Upper lobe of left lung (tissue), 6 donors: ENCODE measurements at regions not wholly inside any gene's neighbourhood (a gene's known extent, or its start where the extent isn't known, plus 50 kb on each side); places are given as distances from the start of the nearest gene placed in this dataset.

Experiments
- ATAC-seq, 2 donors: fragments of 200-7000 bp; cut with Tn5 transposase; one replicate each; pipeline ENCODE4 v1.9.1; 2022; ENCODE audit warnings: mild to moderate bottlenecking in 2 of 2, moderate library complexity in 2 of 2; ENCODE audit not compliant: low FRiP score in 2 of 2
- DNase-seq, 2 donors: peaks; one replicate each; pipeline ENCODE4 v3.0.0-alpha.2; 2019 to 2020
- H3K27ac ChIP-seq, 4 donors: fragments of 200-600 bp; sonication (generic); one replicate each; pipeline ENCODE4 v1.5.1; 2016 to 2019
- H3K27me3 ChIP-seq, 4 donors: fragments of 200-600 bp; sonication (generic); one replicate each; pipeline ENCODE4 v1.5.1; 2017 to 2019
- H3K36me3 ChIP-seq, 4 donors: fragments of 200-600 bp; sonication (generic); one replicate each; pipeline ENCODE4 v1.5.1; 2016 to 2019
- H3K4me1 ChIP-seq, 4 donors: fragments of 200-600 bp; sonication (generic); one replicate each; pipeline ENCODE4 v1.5.1; 2018 to 2019
- H3K4me3 ChIP-seq, 4 donors: fragments of 200-600 bp; sonication (generic); one replicate each; pipeline ENCODE4 v1.5.1; 2017 to 2019; ENCODE audit warnings: mild to moderate bottlenecking in 2 of 4, moderate library complexity in 1 of 4
- H3K9me3 ChIP-seq, 4 donors: fragments of 200-600 bp; sonication (generic); one replicate each; pipeline ENCODE4 v1.5.1; 2018 to 2019
- CTCF ChIP-seq, 6 experiments: fragments of 450-650 bp in 4 of 6; fragments of 200-600 bp in 2 of 6; sonication (generic) in 2 of 6; IDR thresholded peaks; one replicate each; pipeline ENCODE4 v1.5.1; 2016 to 2019; ENCODE audit warnings: antibody characterized with exemption in 6 of 6
- EP300 ChIP-seq, 4 donors: sonication (generic); formaldehyde crosslinking; IDR thresholded peaks; one replicate each; pipeline ENCODE4 v1.5.1; 2017; ENCODE audit warnings: antibody characterized with exemption in 4 of 4, control low read depth in 2 of 4
- POLR2A ChIP-seq, 4 donors: fragments of 450-650 bp; IDR thresholded peaks; one replicate each; pipeline ENCODE4 v1.5.1; 2016 to 2017; ENCODE audit warnings: antibody characterized with exemption in 4 of 4, mild to moderate bottlenecking in 2 of 4
- POLR2AphosphoS5 ChIP-seq, 2 donors: sonication (generic); formaldehyde crosslinking; IDR thresholded peaks; one replicate each; pipeline ENCODE4 v1.5.1; 2017; ENCODE audit warnings: antibody characterized with exemption in 2 of 2
- WGBS, 2 donors: methylation state at CpG; one replicate each; pipeline ENCODE4 v1.1.5; 2017 to 2018; 5-methylcytosine and 5-hydroxymethylcytosine counted together
- donor health status: DM: no; HTN: no; CAD: no; lungs with moderate emphysema.
- donor health status: DM: no; HTN: yes; CAD: no; lungs with severe emphysema.

- WGBS, 2 donors: 66% methylated on average over 8 of the region's 8 CpGs
- no peak overlapping the region for H3K4me3 ChIP-seq
- no peak for DNase-seq
- no peak for ATAC-seq
- H3K9me3 ChIP-seq: no peaks in the 10 kb centered on the region
- no peaks in the 10 kb centered on the region for H3K27me3 ChIP-seq
- H3K27ac ChIP-seq: no peak overlapping the region
- no peak for TF ChIP-seq POLR2AphosphoS5 (IDR thresholded peaks at IDR 0.05)
- TF ChIP-seq CTCF (IDR thresholded peaks at IDR 0.05): no peak
- no peaks in the 10 kb centered on the region for H3K36me3 ChIP-seq
- H3K4me1 ChIP-seq: no peaks in the 10 kb centered on the region
These were observed 747.3 kb upstream of the CELF2 start for GRCh38 chr10:10270126-10271050.

- ATAC-seq (peak; percentile 17 to 51), DNase-seq (no peak)
- Histone ChIP-seq H3K27me3 (no peaks in the 10 kb centered on the region), H3K4me1 (no peaks in the 10 kb centered on the region), H3K36me3 (no peaks in the 10 kb centered on the region), H3K27ac (no peak overlapping the region), H3K9me3 (no peaks in the 10 kb centered on the region), H3K4me3 (no peak overlapping the region)
- 90 to 100% methylated on average over 1 of the region's 1 CpG for WGBS, 2 donors
- TF ChIP-seq POLR2A (IDR thresholded peaks at IDR 0.05): no peak
- TF ChIP-seq EP300 (IDR thresholded peaks at IDR 0.05): no peak
- TF ChIP-seq CTCF (IDR thresholded peaks at IDR 0.05): no peak
- no peak for TF ChIP-seq POLR2AphosphoS5 (IDR thresholded peaks at IDR 0.05)
These were observed 746.0 kb upstream of the CELF2 start for GRCh38 chr10:10271639-10272192.

GRCh38 chr10:10273661-10274060 is 744.0 kb upstream of the CELF2 start:
- Histone ChIP-seq H3K4me1 (no peaks in the 10 kb centered on the region), H3K36me3 (no peaks in the 10 kb centered on the region), H3K27ac (no peak overlapping the region), H3K4me3 (no peak overlapping the region), H3K9me3 (no peaks in the 10 kb centered on the region), H3K27me3 (no peaks in the 10 kb centered on the region)
- ATAC-seq (no peak), DNase-seq (no peak)
- no peak for TF ChIP-seq POLR2AphosphoS5 (IDR thresholded peaks at IDR 0.05)
- no peak for TF ChIP-seq CTCF (IDR thresholded peaks at IDR 0.05)
- no peak for TF ChIP-seq EP300 (IDR thresholded peaks at IDR 0.05)
- TF ChIP-seq POLR2A (IDR thresholded peaks at IDR 0.05): no peak
- WGBS, 2 donors: 60 to 63% methylated on average over 3 of the region's 3 CpGs

GRCh38 chr10:10279906-10280305 is 737.8 kb upstream of the CELF2 start:
- Histone ChIP-seq H3K27ac (no peak overlapping the region), H3K36me3 (no peaks in the 10 kb centered on the region), H3K27me3 (no peaks in the 10 kb centered on the region), H3K9me3 (no peaks in the 10 kb centered on the region), H3K4me1 (no peaks in the 10 kb centered on the region), H3K4me3 (no peak overlapping the region)
- no peak for TF ChIP-seq CTCF (IDR thresholded peaks at IDR 0.05)
- 61 to 63% methylated on average over 4 of the region's 4 CpGs for WGBS, 2 donors
- no peak for ATAC-seq
- no peak for DNase-seq

GRCh38 chr10:10292501-10292900 is 725.2 kb upstream of the CELF2 start:
- TF ChIP-seq POLR2AphosphoS5 (IDR thresholded peaks at IDR 0.05) (no peak), EP300 (IDR thresholded peaks at IDR 0.05) (no peak), CTCF (IDR thresholded peaks at IDR 0.05) (no peak), POLR2A (IDR thresholded peaks at IDR 0.05) (no peak)
- WGBS, 2 donors: 71 to 76% methylated on average over 4 of the region's 4 CpGs
- Histone ChIP-seq H3K27me3 (no peaks in the 10 kb centered on the region), H3K9me3 (no peaks in the 10 kb centered on the region), H3K36me3 (no peaks in the 10 kb centered on the region), H3K4me1 (no peaks in the 10 kb centered on the region), H3K27ac (no peak overlapping the region), H3K4me3 (no peak overlapping the region)
- ATAC-seq: no peak
- no peak for DNase-seq
